ENCODE measurements at regions not wholly inside any gene's neighbourhood (a gene's known extent, or its start where the extent isn't known, plus 50 kb on each side); places are given as distances from the start of the nearest gene placed in this dataset.
"Not testable (repeated sequence)": the region's sequence is repeated elsewhere in the genome, so short reads cannot be mapped to it uniquely, and the experiment has no call there.

- in situ Hi-C loops (cut with MboI; ENCODE audit: low sequenced_read_pairs, unreplicated experiment): no loop called here
- no peak for DNase-seq (ENCODE audit: low spot score)
- no peak for TF ChIP-seq CTCF (IDR thresholded peaks at IDR 0.05; ENCODE audit: borderline replicate concordance, control extremely low read depth, extremely low read depth, insufficient read depth, missing control alignments)
Observed at GRCh38 chr3:192060160-192060781, 599.3 kb downstream of the PYDC2 start.

DNA sequence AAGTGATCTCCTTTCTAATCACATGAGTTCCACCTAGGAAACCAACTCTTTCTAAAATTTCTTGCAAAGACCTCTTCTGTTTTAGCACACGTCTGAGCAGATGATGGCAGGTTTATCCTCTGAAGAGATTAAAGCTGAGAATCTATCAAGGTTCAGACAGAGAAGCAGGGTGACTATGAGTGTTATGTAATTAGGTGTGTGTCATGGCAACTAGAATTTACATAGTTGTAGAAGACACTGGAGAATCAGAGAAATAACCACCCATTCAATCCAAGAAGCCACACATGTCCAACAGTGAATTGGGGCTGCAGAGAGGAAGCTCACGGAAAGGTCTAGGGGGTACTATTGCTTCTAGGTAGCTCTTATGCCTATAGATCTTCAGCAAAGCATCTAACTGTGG, 600.5 kb downstream of the PYDC2 start:
- TF ChIP-seq CTCF (IDR thresholded peaks at IDR 0.05; ENCODE audit: borderline replicate concordance, control extremely low read depth, extremely low read depth, insufficient read depth, missing control alignments): no peak
- in situ Hi-C loops (cut with MboI; ENCODE audit: low sequenced_read_pairs, unreplicated experiment): no loop called here
- DNase-seq (ENCODE audit: low spot score): no peak

GRCh38 chr3:192062186-192062585, 601.2 kb downstream of the PYDC2 start:
- in situ Hi-C loops (cut with MboI; ENCODE audit: low sequenced_read_pairs, unreplicated experiment): no loop called here
- DNase-seq (ENCODE audit: low spot score): no peak
- no peak for TF ChIP-seq CTCF (IDR thresholded peaks at IDR 0.05; ENCODE audit: borderline replicate concordance, control extremely low read depth, extremely low read depth, insufficient read depth, missing control alignments)

- DNase-seq (ENCODE audit: low spot score): peak; percentile 22
- no peak for TF ChIP-seq CTCF (IDR thresholded peaks at IDR 0.05; ENCODE audit: borderline replicate concordance, control extremely low read depth, extremely low read depth, insufficient read depth, missing control alignments)
- in situ Hi-C loops (cut with MboI; ENCODE audit: low sequenced_read_pairs, unreplicated experiment): no loop called here
Observed at GRCh38 chr3:192063570-192063969, 602.6 kb downstream of the PYDC2 start.

DNA sequence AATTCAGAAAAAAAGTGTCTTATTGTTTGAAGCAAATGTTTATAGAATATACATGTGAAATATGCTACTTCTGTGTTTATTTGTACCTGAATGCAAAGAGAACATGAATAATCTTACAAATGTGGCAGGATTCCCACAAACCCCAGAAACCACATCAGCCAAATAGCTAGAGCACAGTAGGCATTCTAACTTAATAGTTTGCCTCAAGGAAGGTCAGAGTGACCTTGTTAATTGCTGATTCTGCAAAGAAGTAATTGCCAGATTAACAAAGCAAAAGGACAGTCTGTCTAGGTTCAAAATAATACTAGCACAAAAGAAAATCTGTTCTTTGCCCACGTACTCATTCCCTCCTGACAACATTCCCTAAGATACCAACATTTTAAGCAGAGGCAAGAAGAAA, 604.0 kb downstream of the PYDC2 start:
- no peak for DNase-seq (ENCODE audit: low spot score)
- no peak for TF ChIP-seq CTCF (IDR thresholded peaks at IDR 0.05; ENCODE audit: borderline replicate concordance, control extremely low read depth, extremely low read depth, insufficient read depth, missing control alignments)
- in situ Hi-C loops (cut with MboI; ENCODE audit: low sequenced_read_pairs, unreplicated experiment): no loop called here

- in situ Hi-C loops (cut with MboI; ENCODE audit: low sequenced_read_pairs, unreplicated experiment); DNase-seq (ENCODE audit: low spot score): not testable (repeated sequence)
Observed at GRCh38 chr3:192066253-192066652, 605.3 kb downstream of the PYDC2 start.

GRCh38 chr3:192068464-192069254, 607.7 kb downstream of the PYDC2 start:
- in situ Hi-C loops (cut with MboI; ENCODE audit: low sequenced_read_pairs, unreplicated experiment): no loop called here
- no peak for DNase-seq (ENCODE audit: low spot score)
- TF ChIP-seq CTCF (IDR thresholded peaks at IDR 0.05; ENCODE audit: borderline replicate concordance, control extremely low read depth, extremely low read depth, insufficient read depth, missing control alignments): no peak

Data from GM13976 (cell line).